Lung (tissue), 11 donors: ENCODE measurements at regions not wholly inside any gene's neighbourhood (a gene's known extent, or its start where the extent isn't known, plus 50 kb on each side); places are given as distances from the start of the nearest gene placed in this dataset.

ENCODE experiments used
- ATAC-seq: fragments of 200-7000 bp; cut with Tn5 transposase; one replicate; pipeline ENCODE4 v1.9.1; 2020; ENCODE audit warnings: moderate number of reproducible peaks; ENCODE audit not compliant: insufficient read depth, low FRiP score
- DNase-seq, 3 donors: peaks; one replicate each; pipeline ENCODE4 v3.0.0-alpha.2; 2013 to 2017
- H3K27ac ChIP-seq, 2 donors: one replicate each; pipeline ENCODE4 v1.5.1; 2013; ENCODE audit warnings: mild to moderate bottlenecking in 2 of 2, moderate library complexity in 2 of 2, control low read depth in 1 of 2, inconsistent platforms in 1 of 2, low read depth in 1 of 2, low read length in 1 of 2
- H3K27me3 ChIP-seq, 3 donors: one replicate each; pipeline ENCODE4 v1.5.1; 2013; ENCODE audit warnings: low read length in 2 of 3; ENCODE audit not compliant: control insufficient read depth in 3 of 3, insufficient read depth in 3 of 3
- H3K36me3 ChIP-seq, 4 donors: one replicate each; pipeline ENCODE4 v1.5.1; 2013; ENCODE audit warnings: low read length in 4 of 4, mild to moderate bottlenecking in 1 of 4, moderate library complexity in 1 of 4; ENCODE audit not compliant: control insufficient read depth in 4 of 4, insufficient read depth in 4 of 4
- H3K4me1 ChIP-seq, 5 donors: one replicate each; pipeline ENCODE4 v1.5.1; 2013; ENCODE audit warnings: low read length in 5 of 5, mild to moderate bottlenecking in 2 of 5, moderate library complexity in 1 of 5; ENCODE audit not compliant: control insufficient read depth in 5 of 5, insufficient read depth in 5 of 5
- H3K4me3 ChIP-seq: one replicate; pipeline ENCODE4 v1.5.1; 2013; ENCODE audit warnings: mild to moderate bottlenecking, control low read depth, moderate library complexity
- H3K9ac ChIP-seq, 2 donors: one replicate each; pipeline ENCODE4 v1.5.1; 2013; ENCODE audit warnings: low read length in 2 of 2, control low read depth in 1 of 2; ENCODE audit not compliant: insufficient read depth in 1 of 2
- H3K9me3 ChIP-seq, 4 donors: one replicate each; pipeline ENCODE4 v1.5.1; 2013; ENCODE audit warnings: low read length in 3 of 4, mild to moderate bottlenecking in 1 of 4, moderate library complexity in 1 of 4; ENCODE audit not compliant: control insufficient read depth in 4 of 4, insufficient read depth in 3 of 4
- CTCF ChIP-seq: IDR thresholded peaks from 2 replicates; pipeline ENCODE4 v1.5.1; 2012; ENCODE audit warnings: mild to moderate bottlenecking; ENCODE audit errors: control extremely low read depth, extremely low read depth
- WGBS, 2 donors: extraction: QIAGEN DNeasy Blood & Tissue Kit; methylation state at CpG; one replicate each; pipeline ENCODE4 v1.1.7; 2013; 5-methylcytosine and 5-hydroxymethylcytosine counted together
- donor health status: control.
- donor health status: control.
- donor health status: Bipolar disorder and iron deficiency.
- donor health status: healthy.
- donor health status: DM: yes; HTN: yes; CAD: no.

GRCh38 chr5:120769312-120769872 is 305.3 kb downstream of the PRR16 start:
- H3K9ac ChIP-seq, result no peak overlapping the region
- H3K27ac ChIP-seq, result no peak overlapping the region
- no peaks in the 10 kb centered on the region for H3K27me3 ChIP-seq
- peaks cover 0 to 5% (median 0%) of the 10 kb centered on the region in 5 donors for H3K4me1 ChIP-seq
- H3K36me3 ChIP-seq, result no peaks in the 10 kb centered on the region
- H3K9me3 ChIP-seq, result no peaks in the 10 kb centered on the region
- DNase-seq, result no peak
- H3K4me3 ChIP-seq, result no peak overlapping the region
- no peak for ATAC-seq
- 61 to 76% methylated on average over 2 of the region's 2 CpGs for WGBS, 2 donors
- no peak for TF ChIP-seq CTCF

- no peak overlapping the region for H3K9ac ChIP-seq
- DNase-seq (no peak), ATAC-seq (no peak)
- no peaks in the 10 kb centered on the region for H3K27me3 ChIP-seq
- no peak overlapping the region for H3K4me3 ChIP-seq
- H3K4me1 ChIP-seq, result peaks cover 0 to 5% (median 0%) of the 10 kb centered on the region in 5 donors
- H3K27ac ChIP-seq, result no peak overlapping the region
- no peaks in the 10 kb centered on the region for H3K36me3 ChIP-seq
- H3K9me3 ChIP-seq, result no peaks in the 10 kb centered on the region
- TF ChIP-seq CTCF, result no peak
- 80 to 86% methylated on average over 1 of the region's 1 CpG for WGBS, 2 donors
These were observed 307.1 kb downstream of the PRR16 start for GRCh38 chr5:120771202-120771601.

- ATAC-seq (no peak), DNase-seq (peak in 2 of 3 donors; percentile 72 to 74)
- 75 to 80% methylated on average over 7 of the region's 7 CpGs for WGBS, 2 donors
- Histone ChIP-seq H3K27me3 (no peaks in the 10 kb centered on the region), H3K4me1 (peaks cover 0 to 15% (median 0%) of the 10 kb centered on the region in 5 donors), H3K36me3 (no peaks in the 10 kb centered on the region), H3K9me3 (no peaks in the 10 kb centered on the region), H3K9ac (peak overlapping the region in 1 of 2 donors; percentile 67), H3K4me3 (no peak overlapping the region), H3K27ac (no peak overlapping the region)
- no peak for TF ChIP-seq CTCF
These were observed 314.7 kb downstream of the PRR16 start for GRCh38 chr5:120778491-120779484.
